Midbrain (tissue), 1 donor: ENCODE measurements at regions not wholly inside any gene's neighbourhood (a gene's known extent, or its start where the extent isn't known, plus 50 kb on each side); places are given as distances from the start of the nearest gene placed in this dataset.

Source experiments
- DNase-seq: peaks from one replicate; lab custom pipeline; 2025; lab: John Stamatoyannopoulos, UW

DNA sequence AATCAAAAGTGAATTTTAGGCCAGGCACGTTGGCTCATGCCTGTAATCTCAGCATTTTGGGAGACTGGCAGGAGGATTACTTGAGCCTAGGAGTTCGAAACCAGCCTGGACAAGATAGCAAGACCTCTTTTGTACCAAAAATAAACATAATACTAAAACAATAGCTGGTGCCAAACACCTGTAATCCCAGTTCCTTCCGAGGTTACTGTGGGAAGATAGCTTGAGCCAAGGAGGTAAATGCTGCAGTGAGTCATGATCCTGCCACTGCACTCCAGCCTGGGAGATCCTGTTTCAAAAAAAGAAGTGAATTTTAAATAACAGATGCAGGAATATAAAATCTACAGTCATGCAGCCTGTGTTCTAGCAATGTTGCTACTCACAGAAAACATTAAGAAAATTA is 488.3 kb downstream of the PPARGC1A start:
- no peak for DNase-seq

DNA sequence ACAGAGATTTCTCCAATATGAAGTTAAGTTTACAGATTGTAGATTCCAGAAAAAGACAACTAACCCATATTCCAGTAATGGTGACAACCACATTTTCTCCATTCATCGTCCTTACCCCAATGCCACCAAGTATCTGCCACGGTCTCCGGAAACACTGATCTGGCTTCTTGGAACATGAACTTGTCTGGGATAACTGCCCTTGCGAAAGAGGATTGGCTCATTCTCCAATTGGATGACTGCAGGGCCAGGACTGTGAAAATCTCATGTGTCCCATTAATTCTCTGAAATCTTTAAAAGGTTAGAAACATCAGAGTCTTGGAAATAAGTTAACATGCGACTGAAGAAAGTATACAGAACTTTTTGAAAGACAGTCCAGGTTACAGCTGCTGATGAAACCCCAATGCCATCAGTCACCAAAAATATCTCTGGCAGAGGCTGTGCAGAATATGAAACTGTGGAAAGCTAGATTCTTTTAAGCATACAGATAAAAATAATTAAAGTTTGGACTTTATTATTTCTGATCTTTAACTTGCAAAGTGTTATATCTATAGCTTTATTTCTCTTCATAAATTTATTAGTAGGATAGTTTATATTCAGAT is 496.9 kb downstream of the PPARGC1A start:
- DNase-seq: no peak

DNA sequence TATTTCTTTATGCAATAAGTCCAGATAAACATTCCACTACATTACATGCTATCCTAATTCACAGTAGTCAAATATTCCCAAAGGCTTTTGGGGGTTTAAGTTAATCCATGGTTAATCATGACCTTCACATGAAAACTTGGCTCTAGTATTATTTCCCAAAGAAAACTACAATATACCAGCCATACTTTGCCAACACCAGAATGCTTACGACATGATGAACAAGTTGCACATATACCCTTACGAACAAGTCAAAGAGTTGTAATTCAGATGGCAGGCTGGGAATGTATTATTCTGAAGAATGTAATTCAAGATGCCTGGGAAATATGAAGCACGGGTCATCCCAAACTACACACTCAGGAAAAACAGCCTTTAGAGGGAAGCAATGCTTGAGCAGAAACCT is 499.6 kb downstream of the PPARGC1A start:
- DNase-seq: no peak

DNA sequence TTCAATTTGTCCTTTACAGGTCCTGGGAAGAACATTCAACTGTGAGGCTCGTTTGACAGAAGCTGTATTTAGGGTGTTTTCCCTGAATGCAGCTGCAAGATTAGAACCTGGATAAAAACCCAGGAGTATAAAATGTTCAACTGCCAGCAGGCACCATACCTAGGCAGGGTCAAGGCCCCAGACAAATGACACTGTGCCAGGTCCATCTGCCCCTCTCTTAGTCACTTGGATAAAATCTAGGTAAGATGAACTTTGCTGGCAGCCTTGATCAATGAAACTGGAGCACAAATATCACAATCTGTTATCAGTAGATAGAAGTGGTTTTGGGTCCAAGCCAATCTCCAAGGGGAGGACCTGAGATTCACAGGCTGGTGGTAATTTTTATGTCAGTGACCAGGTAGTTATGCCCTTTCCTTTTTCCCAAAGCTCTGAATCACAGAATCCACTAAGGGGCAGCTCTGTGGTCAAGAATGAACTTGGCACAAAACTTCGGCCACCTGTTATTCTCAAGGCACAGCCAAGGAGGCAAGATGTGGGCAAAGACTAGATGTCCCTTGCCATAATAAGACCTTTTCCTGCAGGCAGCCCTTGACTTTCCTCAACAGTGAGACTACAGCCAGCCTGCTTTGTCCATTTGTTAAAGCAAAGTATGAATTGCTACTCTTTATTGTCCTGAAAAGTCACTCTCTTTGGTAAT is 501.0 kb downstream of the PPARGC1A start:
- no peak for DNase-seq

DNA sequence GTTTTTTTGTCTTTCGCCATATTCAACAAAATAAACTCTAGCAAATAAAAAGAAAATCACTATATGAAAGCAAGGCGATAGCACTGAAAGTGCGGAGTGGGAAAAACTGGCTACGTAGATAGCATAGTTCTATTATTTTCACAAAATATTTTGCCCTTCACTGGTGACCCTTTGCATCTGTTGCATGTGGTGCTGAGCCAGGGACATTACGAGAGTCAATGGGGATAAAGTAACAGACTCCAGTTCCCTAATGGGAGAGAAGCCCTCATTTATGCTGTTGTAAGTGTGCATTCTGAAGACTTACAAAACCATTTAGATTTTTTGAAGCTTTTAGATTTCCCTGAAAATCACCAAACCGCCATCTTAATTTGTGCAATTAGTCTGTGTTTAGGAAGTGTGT is 501.6 kb downstream of the PPARGC1A start:
- DNase-seq: no peak

DNA sequence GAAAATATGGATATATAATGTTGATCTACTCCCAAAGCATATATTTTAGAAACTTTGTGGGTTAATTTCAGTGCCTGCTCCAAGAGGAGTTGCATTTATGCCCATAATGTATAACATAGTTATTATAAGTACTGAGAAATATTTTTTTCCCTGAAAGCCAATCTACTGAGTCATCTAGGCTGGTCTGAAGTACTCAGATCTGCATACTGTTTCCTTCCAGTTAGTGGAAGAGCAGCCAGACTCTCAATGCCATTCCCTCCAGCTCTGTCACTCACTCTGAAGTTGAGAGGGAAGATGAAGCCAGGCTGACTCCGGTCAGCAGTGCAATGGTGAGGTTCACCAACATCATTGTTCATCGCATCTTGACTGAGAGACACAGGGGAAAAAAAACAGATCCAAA is 505.1 kb downstream of the PPARGC1A start:
- DNase-seq: no peak

DNA sequence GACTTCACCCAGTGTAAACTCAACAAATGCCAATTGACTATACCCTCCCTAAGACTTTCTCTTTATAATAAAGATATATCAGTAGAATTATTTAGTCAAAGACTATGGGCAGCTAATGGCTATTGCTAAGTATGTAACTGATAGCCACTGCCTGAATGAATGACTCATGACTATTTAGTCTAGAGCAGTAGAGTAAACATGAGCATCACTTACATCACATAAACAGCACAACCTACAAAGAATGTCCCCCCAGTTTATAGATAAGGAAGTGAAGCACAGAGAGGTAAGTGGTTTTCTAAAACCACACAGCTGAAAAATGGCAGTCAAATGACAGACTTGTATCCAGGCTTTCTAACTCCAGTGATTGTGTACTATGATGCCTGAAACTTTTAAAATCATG is 507.0 kb downstream of the PPARGC1A start:
- no peak for DNase-seq

DNA sequence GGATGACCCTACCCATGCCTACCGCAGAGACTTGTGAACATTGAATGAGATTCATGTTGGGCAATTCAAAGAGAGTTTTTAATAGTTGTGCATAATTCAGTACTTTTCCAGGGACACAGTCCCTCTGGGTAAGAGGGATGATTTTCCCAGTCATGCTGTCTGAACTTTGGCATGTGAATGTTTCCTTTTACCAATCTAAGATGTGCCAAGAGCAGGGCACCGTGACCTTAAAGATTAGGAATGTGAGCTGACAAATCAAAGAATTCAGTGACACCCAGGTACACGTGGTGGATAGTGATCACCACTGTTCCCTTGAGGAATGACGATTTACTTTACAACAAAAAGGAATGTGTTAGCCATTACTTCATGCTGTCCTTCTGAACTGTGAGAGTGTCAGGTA is 515.6 kb downstream of the PPARGC1A start:
- DNase-seq: no peak

DNA sequence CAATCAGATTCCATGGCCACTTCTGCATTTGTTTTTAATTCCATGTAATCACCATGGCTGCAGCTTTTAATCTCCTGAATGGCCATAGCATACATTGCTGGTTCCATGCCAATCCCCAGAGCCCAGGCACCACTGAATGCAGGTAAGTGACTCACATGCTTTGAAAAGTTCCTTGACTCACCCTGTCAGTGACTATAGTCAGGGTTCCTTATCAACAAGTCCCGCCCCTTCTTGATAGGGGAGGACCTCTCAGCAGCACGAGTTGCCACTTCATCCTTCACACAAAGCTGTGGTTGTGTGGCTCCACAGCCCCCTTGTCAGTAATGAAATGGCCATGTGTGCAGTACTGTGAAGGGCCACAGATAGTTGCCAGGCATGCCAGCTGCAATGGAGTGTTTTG is 516.6 kb downstream of the PPARGC1A start:
- no peak for DNase-seq

DNA sequence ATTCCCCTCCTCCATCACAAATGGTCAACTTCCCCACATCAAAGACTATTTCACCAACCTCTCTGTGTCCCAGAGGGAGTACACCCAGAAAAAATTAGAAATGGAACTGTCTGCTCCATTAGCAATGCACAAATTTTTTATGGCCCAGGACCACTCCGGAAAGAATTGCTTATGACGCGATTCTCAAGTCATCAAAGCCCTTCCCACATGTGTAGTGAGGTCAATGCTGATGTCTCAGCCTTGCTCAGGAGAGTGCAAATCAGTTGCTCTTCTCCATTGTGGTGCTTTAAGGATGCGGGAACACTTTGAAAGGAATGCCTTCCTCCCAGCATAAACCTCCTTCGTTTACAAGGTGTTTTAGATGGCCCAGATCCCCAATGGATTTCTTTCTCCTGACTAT is 518.3 kb downstream of the PPARGC1A start:
- DNase-seq: no peak

DNA sequence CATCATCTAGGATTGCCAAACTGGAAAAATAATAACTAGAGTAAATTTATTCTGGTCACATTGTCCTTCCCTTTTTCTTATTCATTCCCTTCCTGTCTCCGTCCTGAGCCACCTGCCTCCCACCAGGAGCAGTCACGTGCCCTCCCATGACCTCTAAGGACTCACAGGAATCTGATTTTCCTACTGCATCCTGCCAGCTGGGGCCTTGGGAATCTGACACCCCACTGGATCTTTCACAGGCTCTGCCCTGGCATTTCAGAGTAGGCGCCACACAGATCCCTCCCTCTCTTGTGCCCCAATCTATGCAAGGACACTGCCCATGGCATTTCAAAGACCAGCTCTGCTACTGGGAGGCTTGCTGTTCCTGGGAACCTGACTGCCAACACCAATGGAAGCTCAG is 520.5 kb downstream of the PPARGC1A start:
- no peak for DNase-seq

DNA sequence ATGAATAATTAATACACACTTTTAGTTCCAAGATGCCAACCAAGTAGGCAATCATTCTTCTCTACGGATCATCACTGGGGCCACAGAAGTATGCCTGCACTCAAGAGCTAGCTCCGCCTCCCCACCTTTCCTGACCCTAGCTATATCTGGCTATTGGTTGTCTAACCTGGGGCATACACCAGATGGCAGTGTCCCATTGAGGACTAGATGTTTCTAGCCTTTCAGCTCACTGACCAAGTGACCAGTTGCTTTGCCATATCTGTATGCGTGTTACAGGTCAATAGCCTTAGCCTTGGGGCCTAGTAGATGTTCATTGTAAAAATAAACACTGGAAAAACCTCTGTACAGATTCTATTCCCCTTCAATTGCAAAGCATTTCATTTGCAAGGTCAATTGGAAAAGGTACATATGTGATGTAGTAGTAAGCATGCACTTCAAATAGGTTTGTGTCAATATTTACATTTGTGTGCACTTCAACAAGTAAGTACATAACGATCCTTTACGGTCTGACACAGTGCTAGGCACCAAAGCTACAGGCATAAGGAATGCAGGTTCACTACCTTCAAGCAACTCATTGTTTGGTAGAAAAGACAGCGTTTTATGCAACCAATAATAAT is 521.7 kb downstream of the PPARGC1A start:
- no peak for DNase-seq

DNA sequence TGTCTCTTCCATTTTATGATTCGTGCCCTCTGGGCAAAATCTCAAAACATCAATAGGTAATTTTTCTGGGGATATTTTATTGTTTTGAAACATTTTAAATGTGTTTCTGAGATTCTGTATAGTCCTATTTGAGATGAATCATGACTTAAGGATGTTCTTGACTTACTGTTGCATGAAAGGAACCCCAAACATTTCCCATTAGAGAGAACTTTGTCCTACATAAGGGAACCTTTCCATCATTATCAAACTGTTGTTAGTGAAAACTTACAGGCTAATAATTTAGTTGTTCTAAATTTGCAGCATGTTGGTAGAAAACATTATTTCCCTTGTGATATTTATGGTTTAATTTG is 523.3 kb downstream of the PPARGC1A start:
- DNase-seq: no peak

DNA sequence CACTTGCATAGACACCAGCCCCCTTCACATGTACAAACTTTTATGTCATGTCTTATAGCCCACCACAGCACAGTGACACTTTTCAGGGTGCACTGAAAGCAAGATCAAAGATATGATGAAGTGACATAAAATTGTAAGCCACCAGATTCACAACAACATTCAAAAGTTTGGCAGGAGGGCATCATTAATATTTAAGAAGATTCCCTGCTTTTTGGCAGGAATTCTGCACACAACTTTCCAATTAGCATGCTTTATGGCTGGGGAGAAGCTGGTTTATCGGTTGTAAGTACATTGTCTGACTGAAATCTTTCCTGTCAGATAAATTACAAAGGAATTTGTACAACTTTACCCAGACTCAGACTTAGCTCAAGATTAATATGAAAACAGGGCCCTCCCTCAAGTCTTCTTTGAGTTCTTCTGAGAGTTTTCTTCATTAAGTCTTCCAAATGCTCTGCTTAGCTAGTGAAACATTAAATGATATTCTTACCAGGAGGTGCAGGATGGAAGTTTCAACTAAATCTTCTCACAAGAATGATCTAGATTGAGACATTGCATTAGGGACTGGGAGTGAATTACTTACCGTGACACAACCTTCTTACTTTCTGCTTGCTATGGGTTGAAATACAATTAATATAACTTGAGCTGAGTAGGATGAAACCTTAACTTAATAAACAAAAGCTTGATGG is 523.8 kb downstream of the PPARGC1A start:
- no peak for DNase-seq

DNA sequence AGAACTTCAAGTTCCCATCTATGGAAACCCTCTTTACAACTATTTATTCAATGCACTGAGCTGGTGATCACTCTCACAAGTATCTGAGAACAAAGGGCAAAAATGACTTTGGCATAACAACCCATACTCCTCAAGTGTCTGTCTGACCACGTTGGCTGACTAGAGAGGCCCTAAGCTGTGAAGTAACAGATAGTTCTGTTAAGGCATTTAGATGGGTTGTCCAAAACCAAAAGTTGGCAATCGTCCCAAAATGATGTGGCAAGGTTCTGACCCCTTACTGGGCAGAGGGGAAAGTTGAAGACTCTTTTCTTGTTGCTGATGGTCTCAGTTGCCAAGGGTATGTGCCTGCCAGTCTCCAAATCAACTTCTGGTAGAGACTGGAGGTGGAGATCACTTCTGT is 524.8 kb downstream of the PPARGC1A start:
- no peak for DNase-seq

DNA sequence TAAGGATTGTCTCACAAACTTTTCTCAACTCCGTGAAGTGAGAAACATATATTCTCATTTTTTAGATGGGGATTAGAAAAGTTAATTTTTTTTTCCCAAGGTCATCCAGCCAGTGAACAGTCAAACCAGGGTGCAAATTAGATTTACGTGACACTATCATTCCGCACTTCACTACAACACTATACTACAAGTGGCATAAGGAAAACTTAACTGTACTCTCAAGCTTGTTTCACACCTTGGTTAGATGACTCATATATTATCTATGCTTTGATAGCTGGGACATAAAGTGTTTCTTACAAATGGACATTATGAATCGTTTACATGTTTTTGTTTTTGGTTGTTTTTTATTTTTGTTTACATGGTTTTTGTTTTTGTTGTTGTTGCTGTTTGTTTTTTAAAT is 525.7 kb downstream of the PPARGC1A start:
- DNase-seq: no peak

DNA sequence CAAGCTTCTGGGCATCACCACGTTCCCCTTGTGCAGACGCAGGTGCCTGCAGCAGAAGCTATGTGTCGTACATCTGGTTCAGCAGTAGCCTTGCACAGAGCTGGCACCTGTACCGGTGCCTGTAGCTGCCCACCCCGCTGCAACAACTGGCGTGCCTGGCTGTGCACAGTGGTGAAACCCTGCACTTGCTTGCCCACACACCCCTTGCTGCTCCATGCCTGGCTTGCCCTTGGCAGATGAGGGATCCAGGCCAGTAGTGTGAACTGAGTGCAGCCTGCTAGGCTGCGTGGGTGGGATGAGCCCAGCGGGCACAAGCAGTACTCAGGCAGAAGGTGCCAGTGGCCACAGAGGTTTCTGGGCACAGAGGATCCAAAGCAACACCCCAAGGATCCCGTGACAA is 528.4 kb downstream of the PPARGC1A start:
- no peak for DNase-seq

DNA sequence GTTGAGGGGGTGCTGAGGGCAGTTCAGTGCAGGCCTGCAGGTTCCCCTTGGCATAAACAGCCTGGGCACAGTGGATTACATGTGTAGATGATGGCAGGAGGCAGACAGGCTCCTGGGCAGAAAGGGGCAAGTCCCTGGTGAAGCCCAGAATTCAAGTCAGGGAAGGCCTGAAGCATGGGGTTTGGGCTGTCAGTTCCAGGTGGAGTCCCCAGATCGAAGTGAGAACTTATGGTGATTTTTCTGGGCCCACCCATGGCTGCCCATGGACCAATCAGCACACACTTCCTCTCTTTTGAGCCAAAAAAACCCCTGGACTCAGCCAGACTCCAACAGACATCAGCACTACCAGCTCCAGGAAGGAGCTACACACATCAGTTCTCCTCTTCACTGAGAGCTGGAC is 529.1 kb downstream of the PPARGC1A start:
- DNase-seq: no peak

DNA sequence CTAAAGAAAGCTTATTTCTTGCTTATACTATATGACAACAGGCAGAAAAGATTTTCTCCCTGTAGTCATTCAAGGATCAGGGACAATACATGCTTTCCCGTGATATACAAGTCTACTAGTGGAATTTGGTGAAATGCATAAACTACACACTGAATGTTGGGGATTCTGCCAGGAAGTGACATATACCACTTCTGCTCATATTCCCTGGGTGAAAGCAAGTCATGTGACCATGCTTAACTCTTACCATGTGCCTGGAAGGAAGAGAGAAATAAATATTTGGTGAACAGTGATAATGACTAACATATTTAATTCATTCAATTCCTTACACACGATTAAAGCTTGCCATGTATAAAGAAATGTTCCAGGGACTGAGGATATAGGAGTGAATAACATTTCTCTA is 534.6 kb downstream of the PPARGC1A start:
- DNase-seq: no peak

DNA sequence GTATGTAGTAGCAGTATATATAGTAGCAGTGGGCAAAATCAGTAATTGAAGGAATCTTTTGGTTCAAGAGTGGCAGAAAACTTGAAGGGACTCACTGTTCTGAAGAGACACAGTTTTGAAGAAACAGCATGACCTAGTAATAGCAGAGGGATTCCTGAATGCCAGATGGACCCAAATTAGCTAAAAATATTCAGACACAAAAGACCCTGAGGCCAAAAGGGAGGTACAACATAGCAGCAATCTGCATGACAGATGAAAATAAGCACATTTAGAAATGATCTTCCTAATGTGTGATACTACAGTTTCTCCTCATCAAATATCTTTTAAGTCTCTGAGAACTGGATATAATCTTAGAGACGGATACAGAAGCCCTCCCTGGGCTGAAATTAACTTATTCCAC is 536.6 kb downstream of the PPARGC1A start:
- no peak for DNase-seq

DNA sequence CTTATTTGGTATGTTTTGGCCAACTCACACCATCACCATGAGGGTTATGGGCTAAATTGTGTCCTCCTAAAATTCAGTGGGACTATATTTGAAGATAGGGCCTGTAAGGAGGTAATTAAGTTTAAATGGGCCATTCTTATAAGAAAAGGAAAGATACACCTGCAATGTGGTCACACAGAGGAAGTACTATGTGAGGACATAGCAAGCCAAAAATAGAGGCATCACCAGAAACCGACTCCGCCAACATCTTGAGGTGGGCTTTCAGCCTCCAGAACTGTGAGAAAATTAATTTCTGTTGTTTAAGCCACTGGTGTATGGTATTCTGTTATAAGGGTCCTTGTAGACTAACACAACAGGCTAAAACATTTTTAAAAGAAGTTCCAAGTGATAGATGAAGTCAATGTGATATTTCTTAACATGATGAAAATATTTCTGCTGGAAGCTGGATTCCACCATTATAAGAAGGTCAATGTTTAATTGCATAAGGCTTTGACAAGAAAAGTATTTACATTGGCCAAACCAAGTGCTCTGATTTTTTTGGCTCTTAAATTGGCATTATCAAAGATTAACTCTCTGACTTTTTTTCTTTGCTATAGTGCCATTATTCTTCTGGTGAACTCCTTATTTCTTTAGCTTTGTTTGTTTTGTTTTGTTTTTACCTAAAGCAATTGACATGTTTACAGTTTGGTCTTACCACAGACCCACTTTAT is 540.9 kb downstream of the PPARGC1A start:
- no peak for DNase-seq

DNA sequence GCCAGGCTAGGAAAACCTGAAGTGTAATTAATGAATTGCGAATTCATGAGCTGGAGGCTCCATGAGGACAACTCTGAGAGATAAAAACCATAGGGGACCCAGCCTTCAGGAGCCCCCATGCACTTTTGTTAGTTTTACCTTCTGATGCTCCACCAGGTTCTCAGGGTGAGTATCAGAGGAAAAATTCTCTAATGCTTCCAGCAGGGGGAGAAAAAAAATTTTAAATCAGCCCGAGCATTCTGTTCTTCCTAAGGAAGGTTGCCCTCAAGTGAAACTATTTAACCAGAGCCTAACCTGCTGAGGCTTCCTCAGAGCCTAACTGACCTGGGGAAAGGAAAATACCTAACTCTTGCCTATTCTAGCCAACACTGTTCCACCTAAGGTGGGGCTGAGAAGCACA is 552.6 kb downstream of the PPARGC1A start:
- DNase-seq: no peak
